ENCODE measurements at regions not wholly inside any gene's neighbourhood (a gene's known extent, or its start where the extent isn't known, plus 50 kb on each side); places are given as distances from the start of the nearest gene placed in this dataset.

DNA sequence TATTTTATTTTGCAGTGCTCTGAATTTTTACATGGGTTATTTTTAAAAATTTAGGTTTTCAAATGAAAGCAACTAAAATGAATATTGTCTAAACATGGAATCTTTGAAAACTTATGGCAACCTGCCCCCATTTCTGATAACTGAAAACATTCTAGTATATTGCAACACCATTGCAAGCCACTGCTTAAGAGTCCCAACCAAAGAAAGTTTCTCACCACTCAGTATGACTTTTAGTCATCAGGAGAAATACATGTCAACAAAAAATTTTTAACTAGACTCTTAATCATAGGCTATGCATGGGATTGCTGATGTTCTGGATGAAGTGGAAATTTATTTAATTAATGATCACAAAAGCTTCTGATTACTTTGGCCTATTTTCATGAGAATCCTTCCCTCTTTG is 112.1 kb downstream of the TNFSF18 start:
- no peaks in the 10 kb centered on the region for H3K36me3 ChIP-seq (ENCODE audit: control insufficient read depth in 2 of 4, insufficient read depth in 4 of 4, low read length in 3 of 4)
- no peaks in the 10 kb centered on the region; the same call in 1 of the 2 replicates for H3K79me1 ChIP-seq (ENCODE audit: low read depth, low read length)
- POLR2A ChIA-PET (ENCODE audit: partially characterized antibody), result no interaction called here
- H3K9me3 ChIP-seq (ENCODE audit: insufficient read depth in 2 of 2, low read depth in 1 of 2, low read length in 1 of 2), result no peaks in the 10 kb centered on the region
- no peak overlapping the region for H2BK15ac ChIP-seq (ENCODE audit: low read length)
- no peak overlapping the region for H4K8ac ChIP-seq (ENCODE audit: extremely low read depth, insufficient read depth, low read length)
- no peak overlapping the region for H3K27ac ChIP-seq (ENCODE audit: low read depth, low read length)
- no peak overlapping the region for H3K23ac ChIP-seq (ENCODE audit: insufficient read length)
- H2BK120ac ChIP-seq (replicated peaks; ENCODE audit: low read depth, low read length), result no peak overlapping the region
- H4K91ac ChIP-seq (replicated peaks; ENCODE audit: insufficient read length, low read length), result no peak overlapping the region
- H3K27me3 ChIP-seq (replicated peaks in 1 of 4; ENCODE audit: control insufficient read depth in 3 of 4, extremely low read depth in 1 of 4, insufficient read depth in 3 of 4, low read length in 3 of 4), result no peaks in the 10 kb centered on the region
- H4K20me1 ChIP-seq (replicated peaks in 1 of 2; ENCODE audit: control insufficient read depth in 1 of 2, insufficient read depth in 2 of 2, low read length in 2 of 2), result no peaks in the 10 kb centered on the region
- no peaks in the 10 kb centered on the region for H3K79me2 ChIP-seq (ENCODE audit: control insufficient read depth in 1 of 2, insufficient read depth in 2 of 2, low read length in 2 of 2)
- no peak overlapping the region for H3K4ac ChIP-seq (replicated peaks; ENCODE audit: insufficient read length, low read depth, low read length)
- H3K4me3 ChIP-seq (ENCODE audit: extremely low read depth in 1 of 4, insufficient read depth in 2 of 4, low read depth in 3 of 4, low read length in 4 of 4), result no peak overlapping the region
- no peak overlapping the region for H2BK20ac ChIP-seq (ENCODE audit: low read length)
- H3K23me2 ChIP-seq (ENCODE audit: low read depth, low read length), result no peaks in the 10 kb centered on the region
- no peak overlapping the region for H2BK5ac ChIP-seq (ENCODE audit: low read depth, low read length)
- H3K9ac ChIP-seq (replicated peaks in 1 of 4; ENCODE audit: extremely low read depth in 1 of 4, low read depth in 3 of 4, low read length in 3 of 4), result no peak overlapping the region
- H3K4me1 ChIP-seq (replicated peaks in 1 of 4; ENCODE audit: control insufficient read depth in 3 of 4, insufficient read depth in 4 of 4, low read length in 3 of 4), result no peaks in the 10 kb centered on the region
- CTCF ChIA-PET (ENCODE audit: partially characterized antibody), result no interaction called here
- H2AFZ ChIP-seq (ENCODE audit: low read length), result no peak overlapping the region
- H3K4me2 ChIP-seq (ENCODE audit: insufficient read depth in 1 of 2, low read depth in 2 of 2, low read length in 2 of 2), result no peak overlapping the region
- H3K56ac ChIP-seq (replicated peaks; ENCODE audit: insufficient read length, low read depth, low read length), result no peak overlapping the region
- no peak overlapping the region for H4K5ac ChIP-seq (ENCODE audit: insufficient read length, low read depth, low read length)
- no peak overlapping the region for H2AK5ac ChIP-seq (ENCODE audit: low read depth, low read length)
- no peak overlapping the region for H3K14ac ChIP-seq (ENCODE audit: insufficient read length)
- no peak for DNase-seq (ENCODE audit: low read depth in 1 of 2, low spot score in 2 of 2)
- H2BK12ac ChIP-seq (ENCODE audit: low read depth, low read length), result no peak overlapping the region
- no peak for FAIRE-seq
- H3K18ac ChIP-seq (ENCODE audit: extremely low read depth, low read length), result no peak overlapping the region
- no peak for TF ChIP-seq RAD21 (IDR thresholded peaks at IDR 0.05 in 1 of 2, conservative IDR thresholded peaks at IDR 0.05 in 1 of 2; ENCODE audit: low read depth in 2 of 2, low read length in 2 of 2)
- TF ChIP-seq PHF8 (conservative IDR thresholded peaks at IDR 0.05; ENCODE audit: low read depth, low read length), result no peak
- no peak for TF ChIP-seq HDAC2 (IDR thresholded peaks at IDR 0.05; ENCODE audit: borderline replicate concordance in 1 of 2, low read depth in 2 of 2, low read length in 2 of 2)
- TF ChIP-seq YY1 (IDR thresholded peaks at IDR 0.05; ENCODE audit: low read depth, low read length), result no peak
- TF ChIP-seq HDAC6 (IDR thresholded peaks at IDR 0.05; ENCODE audit: low read depth, low read length), result no peak

Measured in H1 (cell line).